ENCODE measurements at regions not wholly inside any gene's neighbourhood (a gene's known extent, or its start where the extent isn't known, plus 50 kb on each side); places are given as distances from the start of the nearest gene placed in this dataset.

GRCh38 chr10:121199081-121199480, 347.9 kb downstream of the WDR11 start:
- Histone ChIP-seq H3K79me2 (no peaks in the 10 kb centered on the region), H3K4me1 (no peaks in the 10 kb centered on the region), H3K36me3 (ENCODE audit: control insufficient read depth, insufficient read depth, low read length) (no peaks in the 10 kb centered on the region), H3K4me3 (ENCODE audit: low read depth, low read length) (no peak overlapping the region), H3K27me3 (ENCODE audit: control insufficient read depth, insufficient read depth, low read length) (no peaks in the 10 kb centered on the region), H3K9ac (no peak overlapping the region), H3K9me3 (ENCODE audit: control insufficient read depth, low read length) (no peaks in the 10 kb centered on the region), H3K4me2 (ENCODE audit: low read length) (no peak overlapping the region), H3K27ac (no peak overlapping the region), H2AFZ (no peak overlapping the region)
- TF ChIP-seq CTCF (IDR thresholded peaks at IDR 0.05) = no peak

- H3K9me3 ChIP-seq (ENCODE audit: control insufficient read depth, low read length) = no peaks in the 10 kb centered on the region
- no peaks in the 10 kb centered on the region for H3K27me3 ChIP-seq (ENCODE audit: control insufficient read depth, insufficient read depth, low read length)
- no peak for TF ChIP-seq CTCF (IDR thresholded peaks at IDR 0.05)
- no peaks in the 10 kb centered on the region for H3K4me1 ChIP-seq
- no peaks in the 10 kb centered on the region for H3K36me3 ChIP-seq (ENCODE audit: control insufficient read depth, insufficient read depth, low read length)
- H3K27ac ChIP-seq = no peak overlapping the region
- no peak overlapping the region for H2AFZ ChIP-seq
- H3K4me3 ChIP-seq (ENCODE audit: low read depth, low read length) = no peak overlapping the region
- no peaks in the 10 kb centered on the region for H3K79me2 ChIP-seq
- no peak overlapping the region for H3K9ac ChIP-seq
- no peak overlapping the region for H3K4me2 ChIP-seq (ENCODE audit: low read length)
Observed at GRCh38 chr10:121205625-121206024, 354.5 kb downstream of the WDR11 start.

- Histone ChIP-seq H2AFZ (no peak overlapping the region), H3K79me2 (no peaks in the 10 kb centered on the region), H3K4me2 (ENCODE audit: low read length) (no peak overlapping the region), H3K27ac (no peak overlapping the region), H3K4me3 (ENCODE audit: low read depth, low read length) (no peak overlapping the region), H3K4me1 (peaks cover 4% of the 10 kb centered on the region), H3K9me3 (ENCODE audit: control insufficient read depth, low read length) (no peaks in the 10 kb centered on the region), H3K9ac (no peak overlapping the region), H3K27me3 (ENCODE audit: control insufficient read depth, insufficient read depth, low read length) (no peaks in the 10 kb centered on the region), H3K36me3 (ENCODE audit: control insufficient read depth, insufficient read depth, low read length) (no peaks in the 10 kb centered on the region)
- TF ChIP-seq CTCF (IDR thresholded peaks at IDR 0.05) = no peak
Observed at GRCh38 chr10:121211446-121211845, 360.3 kb downstream of the WDR11 start.

GRCh38 chr10:121213437-121213836, 362.3 kb downstream of the WDR11 start:
- Histone ChIP-seq H3K9me3 (ENCODE audit: control insufficient read depth, low read length) (no peaks in the 10 kb centered on the region), H3K27me3 (ENCODE audit: control insufficient read depth, insufficient read depth, low read length) (no peaks in the 10 kb centered on the region), H3K4me1 (peaks cover 19% of the 10 kb centered on the region), H3K79me2 (no peaks in the 10 kb centered on the region), H3K9ac (no peak overlapping the region), H3K27ac (no peak overlapping the region), H3K4me2 (ENCODE audit: low read length) (no peak overlapping the region), H2AFZ (no peak overlapping the region), H3K36me3 (ENCODE audit: control insufficient read depth, insufficient read depth, low read length) (no peaks in the 10 kb centered on the region), H3K4me3 (ENCODE audit: low read depth, low read length) (no peak overlapping the region)
- no peak for TF ChIP-seq CTCF (IDR thresholded peaks at IDR 0.05)

GRCh38 chr10:121216295-121216694, 365.1 kb downstream of the WDR11 start:
- no peaks in the 10 kb centered on the region for H3K9me3 ChIP-seq (ENCODE audit: control insufficient read depth, low read length)
- no peaks in the 10 kb centered on the region for H3K36me3 ChIP-seq (ENCODE audit: control insufficient read depth, insufficient read depth, low read length)
- no peaks in the 10 kb centered on the region for H3K27me3 ChIP-seq (ENCODE audit: control insufficient read depth, insufficient read depth, low read length)
- peak overlapping the region; percentile 71 for H2AFZ ChIP-seq
- H3K4me2 ChIP-seq (ENCODE audit: low read length) = peak overlapping the region; percentile 53
- H3K4me1 ChIP-seq = peaks cover 19% of the 10 kb centered on the region
- TF ChIP-seq CTCF (IDR thresholded peaks at IDR 0.05) = no peak
- peak overlapping the region; percentile 71 for H3K27ac ChIP-seq
- no peak overlapping the region for H3K4me3 ChIP-seq (ENCODE audit: low read depth, low read length)
- no peak overlapping the region for H3K9ac ChIP-seq
- H3K79me2 ChIP-seq = no peaks in the 10 kb centered on the region
